Kidney epithelial cell (primary cell): ENCODE measurements at regions not wholly inside any gene's neighbourhood (a gene's known extent, or its start where the extent isn't known, plus 50 kb on each side); places are given as distances from the start of the nearest gene placed in this dataset.

ENCODE experiments used
- DNase-seq: peaks from one replicate; pipeline ENCODE4 v3.0.0-alpha.2; 2010; ENCODE audit warnings: low read depth
- H3K27me3 ChIP-seq: 2 replicates; pipeline ENCODE4 v1.6.0; 2011; ENCODE audit warnings: low read length; ENCODE audit not compliant: control insufficient read depth, insufficient read depth
- H3K36me3 ChIP-seq: 2 replicates; pipeline ENCODE4 v1.5.1; 2011; ENCODE audit warnings: low read length; ENCODE audit not compliant: control insufficient read depth, insufficient read depth
- H3K4me3 ChIP-seq: 2 replicates; pipeline ENCODE4 v1.5.1; 2011; ENCODE audit warnings: low read depth, mild to moderate bottlenecking, control low read depth, low read length
- CTCF ChIP-seq: IDR thresholded peaks from 2 replicates; pipeline ENCODE4 v1.5.1; 2011; ENCODE audit warnings: mild to moderate bottlenecking, moderate library complexity, low read length, control low read depth, inconsistent platforms; ENCODE audit not compliant: insufficient read depth, poor library complexity, severe bottlenecking

- no peak for DNase-seq
- Histone ChIP-seq H3K36me3 (no peaks in the 10 kb centered on the region), H3K27me3 (no peaks in the 10 kb centered on the region), H3K4me3 (no peak overlapping the region)
- no peak for TF ChIP-seq CTCF
Observed at GRCh38 chr3:81908561-81908960, 147.1 kb upstream of the GBE1 start.

DNA sequence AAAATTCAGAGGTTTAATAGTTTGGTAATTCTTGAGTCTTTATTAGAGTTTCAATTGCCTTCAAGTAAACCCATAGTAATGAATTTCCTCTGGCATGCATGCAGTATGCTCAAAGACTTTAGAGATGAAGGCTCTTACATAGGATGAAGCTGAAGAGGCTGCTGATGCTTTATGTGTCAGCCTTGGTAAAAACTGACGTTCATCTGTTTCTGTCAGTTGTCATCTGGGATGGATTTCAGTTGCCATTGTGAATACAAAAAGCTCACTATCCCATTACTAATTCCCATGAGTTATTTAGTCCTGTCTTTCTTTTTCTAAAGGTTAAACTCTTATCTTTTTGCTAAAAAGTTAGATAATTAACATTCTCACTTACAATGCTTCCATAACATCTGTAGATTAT, 136.9 kb upstream of the GBE1 start:
- H3K36me3 ChIP-seq = no peaks in the 10 kb centered on the region
- H3K4me3 ChIP-seq = no peak overlapping the region
- TF ChIP-seq CTCF = no peak

GRCh38 chr3:81894598-81894997, 133.2 kb upstream of the GBE1 start:
- no peak for DNase-seq
- no peak for TF ChIP-seq CTCF

More for the DNA sequence above, 136.9 kb upstream of the GBE1 start:
- H3K27me3 ChIP-seq = no peaks in the 10 kb centered on the region
- DNase-seq = no peak

GRCh38 chr3:81891055-81891895, 129.8 kb upstream of the GBE1 start:
- DNase-seq = no peak
- H3K27me3 ChIP-seq = no peaks in the 10 kb centered on the region
- TF ChIP-seq CTCF = no peak
- H3K36me3 ChIP-seq = no peaks in the 10 kb centered on the region
- H3K4me3 ChIP-seq = no peak overlapping the region

More at GRCh38 chr3:81894598-81894997, 133.2 kb upstream of the GBE1 start:
- H3K36me3 ChIP-seq = no peaks in the 10 kb centered on the region
- no peaks in the 10 kb centered on the region for H3K27me3 ChIP-seq
- no peak overlapping the region for H3K4me3 ChIP-seq

- no peak overlapping the region for H3K4me3 ChIP-seq
- no peak for DNase-seq
- TF ChIP-seq CTCF = no peak
- no peaks in the 10 kb centered on the region for H3K36me3 ChIP-seq
- no peaks in the 10 kb centered on the region for H3K27me3 ChIP-seq
Observed at GRCh38 chr3:81888914-81889557, 127.6 kb upstream of the GBE1 start.
